Activated T-cell treated with anti-CD3 and anti-CD28 coated beads, Interleukin-2, amount 50 U/mL, for 24 hours (primary cell): ENCODE measurements at regions not wholly inside any gene's neighbourhood (a gene's known extent, or its start where the extent isn't known, plus 50 kb on each side); places are given as distances from the start of the nearest gene placed in this dataset.
"Not testable (repeated sequence)": the region's sequence is repeated elsewhere in the genome, so short reads cannot be mapped to it uniquely, and the experiment has no call there.

Source experiments
- DNase-seq: peaks from one replicate; pipeline ENCODE4 v3.0.0-alpha.2; 2020
- H3K27ac Mint-ChIP-seq: 2 replicates; pipeline ENCODE4 v1.8.0; 2020; ENCODE audit warnings: mild to moderate bottlenecking, mixed read lengths
- H3K27me3 Mint-ChIP-seq: 2 replicates; pipeline ENCODE4 v1.8.0; 2020; ENCODE audit warnings: mixed read lengths
- H3K36me3 Mint-ChIP-seq: 2 replicates; pipeline ENCODE4 v1.8.0; 2020; ENCODE audit warnings: low read depth, mixed read lengths
- H3K4me1 Mint-ChIP-seq: 2 replicates; pipeline ENCODE4 v1.8.0; 2020; ENCODE audit warnings: low read depth, mixed read lengths
- H3K4me3 Mint-ChIP-seq: 2 replicates; pipeline ENCODE4 v1.8.0; 2020; ENCODE audit warnings: mild to moderate bottlenecking, moderate library complexity, mixed read lengths
- H3K9me3 Mint-ChIP-seq: 2 replicates; pipeline ENCODE4 v1.8.0; 2020; ENCODE audit warnings: mixed read lengths

- no peak for DNase-seq
- Mint-ChIP-seq H3K27me3 (no peaks in the 10 kb centered on the region), H3K27ac (no peak overlapping the region), H3K4me1 (no peaks in the 10 kb centered on the region), H3K9me3 (peaks cover 7% of the 10 kb centered on the region), H3K36me3 (no peaks in the 10 kb centered on the region), H3K4me3 (no peak overlapping the region)
These were observed 1701.2 kb upstream of the PCDH10 start for GRCh38 chr4:131447883-131448282.

DNA sequence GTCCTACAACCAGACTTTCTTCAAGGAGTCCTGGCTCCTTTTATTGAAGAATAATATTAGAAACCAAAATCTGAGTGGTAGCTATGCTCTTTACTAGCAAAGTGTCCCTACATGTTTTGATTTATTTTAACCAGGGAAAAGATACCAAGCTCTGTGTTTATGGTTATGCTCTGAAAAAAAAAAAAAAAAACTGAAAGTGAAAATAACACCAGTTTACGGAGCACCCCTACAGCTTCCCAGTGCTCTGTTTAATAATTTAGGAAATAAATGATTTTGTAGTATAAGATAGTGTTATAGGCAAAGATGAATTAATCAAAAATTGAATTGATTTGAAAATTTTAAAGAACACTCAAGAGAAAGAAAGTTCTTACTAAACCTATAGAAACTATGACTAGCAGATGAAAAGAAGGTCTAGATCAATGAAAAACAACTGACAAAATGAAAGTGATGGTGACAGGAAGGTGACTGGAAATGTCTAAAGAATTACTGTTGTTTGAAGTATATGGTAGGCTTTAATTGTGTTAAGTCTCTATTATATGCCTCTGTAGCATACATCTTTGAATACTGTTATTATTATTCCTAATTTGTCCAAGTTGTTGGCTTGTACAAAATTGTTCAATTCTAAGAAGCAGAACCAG lies 1698.4 kb upstream of the PCDH10 start:
- Mint-ChIP-seq H3K36me3 (no peaks in the 10 kb centered on the region), H3K4me3 (no peak overlapping the region), H3K27ac (no peak overlapping the region), H3K27me3 (no peaks in the 10 kb centered on the region), H3K4me1 (no peaks in the 10 kb centered on the region), H3K9me3 (peaks cover 11% of the 10 kb centered on the region)
- DNase-seq = no peak

DNA sequence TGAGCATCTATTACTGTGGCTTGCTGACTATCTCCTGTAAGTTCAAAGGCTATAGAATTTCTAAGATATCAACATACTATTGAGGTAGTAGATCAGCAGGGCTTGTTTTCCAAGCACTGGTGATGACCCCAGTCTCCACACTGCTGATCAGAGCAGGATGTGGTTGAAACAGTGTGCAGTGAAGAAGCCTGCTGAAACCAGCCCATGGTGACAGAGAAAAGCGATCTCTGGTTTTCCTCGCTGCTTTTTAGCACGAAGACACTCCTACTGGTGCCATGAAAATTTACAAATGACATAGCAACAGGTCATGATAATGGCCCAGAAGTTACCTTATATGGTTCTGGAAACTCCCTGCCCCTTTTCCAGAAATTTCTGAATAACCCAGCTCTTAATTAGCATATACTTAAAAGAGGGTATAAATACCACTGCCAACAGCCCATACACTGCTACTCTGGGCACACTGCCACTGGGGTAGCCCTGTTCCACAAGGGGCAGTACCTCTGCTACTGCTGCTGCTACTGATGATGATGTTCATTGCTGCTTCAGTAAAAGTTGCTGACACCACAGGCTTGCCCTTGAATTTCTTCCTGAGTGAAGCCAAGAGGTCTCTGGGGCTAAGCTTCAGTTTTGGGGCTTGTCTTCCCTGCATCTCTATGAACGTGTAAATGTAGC lies 1689.5 kb upstream of the PCDH10 start:
- no peaks in the 10 kb centered on the region for H3K4me1 Mint-ChIP-seq
- H3K27me3 Mint-ChIP-seq = no peaks in the 10 kb centered on the region
- no peak for DNase-seq
- no peak overlapping the region for H3K4me3 Mint-ChIP-seq
- no peak overlapping the region for H3K27ac Mint-ChIP-seq
- H3K36me3 Mint-ChIP-seq = no peaks in the 10 kb centered on the region
- peaks cover 7% of the 10 kb centered on the region for H3K9me3 Mint-ChIP-seq

DNA sequence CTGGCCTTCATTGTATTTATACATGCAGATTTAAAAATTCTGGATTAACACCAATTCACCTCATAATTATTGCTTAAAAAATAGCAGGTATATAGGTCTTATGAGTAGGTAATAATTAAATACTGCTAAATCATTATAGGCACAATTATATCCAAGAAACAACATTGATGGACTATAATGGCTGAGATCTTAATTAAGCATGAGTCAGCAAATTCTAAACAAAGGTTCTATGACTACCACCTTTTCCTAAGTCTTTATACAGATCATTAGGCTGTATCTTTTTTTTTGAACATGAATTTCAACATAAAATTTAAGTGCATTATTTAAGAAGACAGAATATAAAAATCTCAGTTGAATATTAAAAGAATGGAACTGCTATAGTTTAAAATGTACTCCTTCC lies 1678.7 kb upstream of the PCDH10 start:
- no peak overlapping the region for H3K4me3 Mint-ChIP-seq
- H3K9me3 Mint-ChIP-seq = peaks cover 7% of the 10 kb centered on the region
- H3K27me3 Mint-ChIP-seq = no peaks in the 10 kb centered on the region
- no peak for DNase-seq
- H3K4me1 Mint-ChIP-seq = no peaks in the 10 kb centered on the region
- H3K27ac Mint-ChIP-seq = no peak overlapping the region
- H3K36me3 Mint-ChIP-seq = no peaks in the 10 kb centered on the region

- Mint-ChIP-seq H3K4me3 (no peak overlapping the region), H3K36me3 (no peaks in the 10 kb centered on the region), H3K27me3 (no peaks in the 10 kb centered on the region), H3K27ac (no peak overlapping the region), H3K9me3 (peaks cover 13% of the 10 kb centered on the region), H3K4me1 (no peaks in the 10 kb centered on the region)
- DNase-seq = no peak
These were observed 1660.3 kb upstream of the PCDH10 start for GRCh38 chr4:131488772-131489171.

DNA sequence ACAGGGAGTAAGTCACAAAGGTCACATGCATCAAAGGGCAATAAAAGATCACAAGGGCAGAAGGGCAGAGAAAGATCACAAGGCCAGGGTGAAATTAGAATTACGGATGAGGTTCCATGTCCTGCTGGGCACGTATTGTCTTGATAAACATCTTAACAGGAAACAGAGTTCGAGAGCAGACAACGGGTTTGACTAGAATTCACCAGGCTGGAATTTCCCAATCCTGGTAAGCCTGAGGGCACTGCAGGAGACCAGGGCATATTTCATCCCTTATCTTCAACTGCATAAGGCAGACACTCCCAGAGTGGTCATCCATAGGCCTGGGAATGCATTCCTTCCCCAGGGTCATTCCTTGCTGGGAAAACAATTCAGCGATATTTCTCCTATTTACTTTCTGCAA lies 1652.9 kb upstream of the PCDH10 start:
- not testable (repeated sequence) for H3K27me3 Mint-ChIP-seq, H3K9me3 Mint-ChIP-seq, H3K4me1 Mint-ChIP-seq, H3K4me3 Mint-ChIP-seq, H3K36me3 Mint-ChIP-seq, DNase-seq, H3K27ac Mint-ChIP-seq

GRCh38 chr4:131499141-131499873 lies 1649.8 kb upstream of the PCDH10 start:
- no peaks in the 10 kb centered on the region for H3K4me1 Mint-ChIP-seq
- H3K27ac Mint-ChIP-seq = no peak overlapping the region
- H3K4me3 Mint-ChIP-seq = no peak overlapping the region
- no peak for DNase-seq
- peaks cover 8% of the 10 kb centered on the region for H3K9me3 Mint-ChIP-seq
- no peaks in the 10 kb centered on the region for H3K36me3 Mint-ChIP-seq
- no peaks in the 10 kb centered on the region for H3K27me3 Mint-ChIP-seq

- Mint-ChIP-seq H3K27ac (no peak overlapping the region), H3K4me3 (no peak overlapping the region), H3K9me3 (peaks cover 5% of the 10 kb centered on the region), H3K27me3 (no peaks in the 10 kb centered on the region), H3K36me3 (no peaks in the 10 kb centered on the region), H3K4me1 (no peaks in the 10 kb centered on the region)
- no peak for DNase-seq
These were observed 1639.6 kb upstream of the PCDH10 start for GRCh38 chr4:131509521-131509920.

- Mint-ChIP-seq H3K36me3 (no peaks in the 10 kb centered on the region), H3K4me1 (no peaks in the 10 kb centered on the region), H3K4me3 (no peak overlapping the region), H3K27ac (no peak overlapping the region), H3K27me3 (no peaks in the 10 kb centered on the region), H3K9me3 (peaks cover 17% of the 10 kb centered on the region)
- no peak for DNase-seq
These were observed 1622.4 kb upstream of the PCDH10 start for GRCh38 chr4:131526686-131527085.

DNA sequence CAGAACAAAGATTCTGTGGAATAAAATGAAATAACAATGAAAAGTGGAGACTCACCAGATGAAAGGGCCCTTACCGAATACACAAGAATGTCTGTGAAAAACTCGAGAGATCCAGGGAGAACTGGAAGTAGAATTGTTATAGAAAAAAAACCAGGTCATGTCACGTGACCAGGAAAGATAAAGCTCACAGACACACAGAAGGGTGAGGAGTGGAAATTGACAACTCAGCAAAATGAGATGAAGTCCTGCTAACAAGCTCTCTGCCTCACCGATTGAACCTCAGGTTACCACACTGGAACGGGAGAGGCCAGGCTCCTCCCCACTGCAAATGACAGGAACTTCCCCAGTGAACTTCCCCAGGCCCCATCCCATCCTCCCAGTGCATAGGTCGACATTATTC lies 1618.0 kb upstream of the PCDH10 start:
- H3K36me3 Mint-ChIP-seq = no peaks in the 10 kb centered on the region
- H3K27me3 Mint-ChIP-seq = no peaks in the 10 kb centered on the region
- H3K4me3 Mint-ChIP-seq = no peak overlapping the region
- H3K27ac Mint-ChIP-seq = no peak overlapping the region
- peaks cover 13% of the 10 kb centered on the region for H3K9me3 Mint-ChIP-seq
- no peaks in the 10 kb centered on the region for H3K4me1 Mint-ChIP-seq
- DNase-seq = no peak

- no peaks in the 10 kb centered on the region for H3K36me3 Mint-ChIP-seq
- no peaks in the 10 kb centered on the region for H3K27me3 Mint-ChIP-seq
- no peak overlapping the region for H3K4me3 Mint-ChIP-seq
- H3K4me1 Mint-ChIP-seq = no peaks in the 10 kb centered on the region
- H3K27ac Mint-ChIP-seq = no peak overlapping the region
- H3K9me3 Mint-ChIP-seq = peaks cover 9% of the 10 kb centered on the region
- DNase-seq = no peak
These were observed 1614.0 kb upstream of the PCDH10 start for GRCh38 chr4:131534944-131535645.

DNA sequence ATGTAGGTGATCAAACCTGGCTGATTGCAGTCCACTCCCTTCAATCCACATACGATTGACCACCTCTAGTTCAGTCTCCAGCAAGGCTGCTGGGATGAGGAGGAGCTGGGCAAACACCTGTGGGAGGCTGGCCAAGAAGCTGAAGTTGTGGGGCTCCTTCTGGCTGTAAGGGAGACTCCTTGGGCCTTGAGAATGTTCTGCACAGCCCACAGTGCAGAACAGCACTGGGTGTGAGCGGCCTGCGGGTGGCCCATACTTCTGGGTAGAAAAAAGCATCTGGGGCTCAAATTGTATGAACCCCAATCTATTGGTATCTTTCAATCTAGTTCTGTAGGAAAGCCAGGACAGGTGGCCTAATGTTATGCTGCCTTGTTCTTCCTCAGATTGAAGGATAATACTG lies 1608.8 kb upstream of the PCDH10 start:
- Mint-ChIP-seq H3K9me3 (peaks cover 1% of the 10 kb centered on the region), H3K27ac (no peak overlapping the region), H3K4me1 (no peaks in the 10 kb centered on the region), H3K36me3 (no peaks in the 10 kb centered on the region), H3K27me3 (no peaks in the 10 kb centered on the region), H3K4me3 (no peak overlapping the region)
- no peak for DNase-seq

GRCh38 chr4:131547506-131547981 lies 1601.5 kb upstream of the PCDH10 start:
- Mint-ChIP-seq H3K9me3 (peaks cover 7% of the 10 kb centered on the region), H3K4me1 (no peaks in the 10 kb centered on the region), H3K4me3 (no peak overlapping the region), H3K27ac (no peak overlapping the region), H3K36me3 (no peaks in the 10 kb centered on the region), H3K27me3 (no peaks in the 10 kb centered on the region)
- DNase-seq = no peak

DNA sequence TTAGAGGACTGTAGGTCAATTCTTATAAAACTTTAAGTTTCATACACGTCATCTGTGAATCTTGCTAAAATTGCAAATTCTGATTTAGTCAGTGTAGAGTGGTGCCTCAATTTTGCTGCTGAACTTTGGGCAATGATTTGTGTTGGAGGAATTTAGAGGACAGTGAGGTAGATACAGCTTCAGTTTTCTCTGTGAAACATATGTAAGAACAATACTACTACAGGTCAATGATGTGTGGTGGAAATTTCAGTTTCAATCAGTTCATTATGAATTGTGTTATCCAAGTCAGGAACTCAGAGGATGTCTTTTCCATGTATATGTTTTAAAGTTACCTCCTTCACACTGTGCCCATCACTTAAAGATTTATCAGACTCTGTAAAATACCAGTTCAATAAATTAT lies 1597.8 kb upstream of the PCDH10 start:
- Mint-ChIP-seq H3K4me1 (no peaks in the 10 kb centered on the region), H3K9me3 (peaks cover 9% of the 10 kb centered on the region), H3K4me3 (no peak overlapping the region), H3K27me3 (no peaks in the 10 kb centered on the region), H3K27ac (no peak overlapping the region), H3K36me3 (no peaks in the 10 kb centered on the region)
- no peak for DNase-seq

- Mint-ChIP-seq H3K36me3 (no peaks in the 10 kb centered on the region), H3K27me3 (no peaks in the 10 kb centered on the region), H3K4me3 (no peak overlapping the region), H3K9me3 (peaks cover 16% of the 10 kb centered on the region), H3K27ac (no peak overlapping the region), H3K4me1 (no peaks in the 10 kb centered on the region)
- DNase-seq = no peak
These were observed 1583.1 kb upstream of the PCDH10 start for GRCh38 chr4:131566026-131566425.
